ENCODE measurements at regions not wholly inside any gene's neighbourhood (a gene's known extent, or its start where the extent isn't known, plus 50 kb on each side); places are given as distances from the start of the nearest gene placed in this dataset.

- TF ChIP-seq, protein P1, sequence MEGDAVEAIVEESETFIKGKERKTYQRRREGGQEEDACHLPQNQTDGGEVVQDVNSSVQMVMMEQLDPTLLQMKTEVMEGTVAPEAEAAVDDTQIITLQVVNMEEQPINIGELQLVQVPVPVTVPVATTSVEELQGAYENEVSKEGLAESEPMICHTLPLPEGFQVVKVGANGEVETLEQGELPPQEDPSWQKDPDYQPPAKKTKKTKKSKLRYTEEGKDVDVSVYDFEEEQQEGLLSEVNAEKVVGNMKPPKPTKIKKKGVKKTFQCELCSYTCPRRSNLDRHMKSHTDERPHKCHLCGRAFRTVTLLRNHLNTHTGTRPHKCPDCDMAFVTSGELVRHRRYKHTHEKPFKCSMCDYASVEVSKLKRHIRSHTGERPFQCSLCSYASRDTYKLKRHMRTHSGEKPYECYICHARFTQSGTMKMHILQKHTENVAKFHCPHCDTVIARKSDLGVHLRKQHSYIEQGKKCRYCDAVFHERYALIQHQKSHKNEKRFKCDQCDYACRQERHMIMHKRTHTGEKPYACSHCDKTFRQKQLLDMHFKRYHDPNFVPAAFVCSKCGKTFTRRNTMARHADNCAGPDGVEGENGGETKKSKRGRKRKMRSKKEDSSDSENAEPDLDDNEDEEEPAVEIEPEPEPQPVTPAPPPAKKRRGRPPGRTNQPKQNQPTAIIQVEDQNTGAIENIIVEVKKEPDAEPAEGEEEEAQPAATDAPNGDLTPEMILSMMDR (IDR thresholded peaks at IDR 0.05; ENCODE audit: poor library complexity): no peak
- TF ChIP-seq EZH2 (IDR thresholded peaks at IDR 0.05; ENCODE audit: borderline replicate concordance): no peak
Observed at GRCh38 chr13:77415253-77416071, 88.6 kb upstream of the MYCBP2 start.

Measured in hepatocyte (in vitro differentiated cells).